MV-4-11 (cell line): ENCODE measurements at regions not wholly inside any gene's neighbourhood (a gene's known extent, or its start where the extent isn't known, plus 50 kb on each side); places are given as distances from the start of the nearest gene placed in this dataset.
A peak's percentile ranks its signal among the peaks of the same experiment; 100 is the strongest.

ENCODE experiments used
- DNase-seq: peaks from one replicate; lab custom pipeline; 2025; lab: John Stamatoyannopoulos, UW

- peak; percentile 37 for DNase-seq
Measured at GRCh38 chr10:52883996-52884871, 111.7 kb upstream of the MBL2 start.

GRCh38 chr10:52879091-52879807 lies 106.7 kb upstream of the MBL2 start:
- DNase-seq, result no peak

- DNase-seq, result no peak
Measured at GRCh38 chr10:52877451-52877850, 104.9 kb upstream of the MBL2 start.

- no peak for DNase-seq
Measured at GRCh38 chr10:52875336-52875735, 102.8 kb upstream of the MBL2 start.

- DNase-seq, result no peak
Measured at GRCh38 chr10:52874581-52874980, 102.0 kb upstream of the MBL2 start.

GRCh38 chr10:52871191-52871843 lies 98.7 kb upstream of the MBL2 start:
- no peak for DNase-seq

GRCh38 chr10:52870562-52870961 lies 98.0 kb upstream of the MBL2 start:
- no peak for DNase-seq

- no peak for DNase-seq
Measured at GRCh38 chr10:52869864-52870263, 97.3 kb upstream of the MBL2 start.

GRCh38 chr10:52865213-52865612 lies 92.6 kb upstream of the MBL2 start:
- no peak for DNase-seq

GRCh38 chr10:52864201-52865106 lies 91.9 kb upstream of the MBL2 start:
- DNase-seq, result no peak

GRCh38 chr10:52858722-52859121 lies 86.1 kb upstream of the MBL2 start:
- DNase-seq, result no peak

GRCh38 chr10:52855546-52856325 lies 83.2 kb upstream of the MBL2 start:
- DNase-seq, result peak; percentile 23

- DNase-seq, result no peak
Measured at GRCh38 chr10:52853704-52854103, 81.1 kb upstream of the MBL2 start.

- no peak for DNase-seq
Measured at GRCh38 chr10:52836816-52837215, 64.2 kb upstream of the MBL2 start.
